IMR-90 (cell line): ENCODE measurements at regions not wholly inside any gene's neighbourhood (a gene's known extent, or its start where the extent isn't known, plus 50 kb on each side); places are given as distances from the start of the nearest gene placed in this dataset.

Experiments
- CTCF ChIP-seq: conservative IDR thresholded peaks from 2 replicates; pipeline ENCODE4 v1.5.1; 2012; ENCODE audit warnings: mild to moderate bottlenecking, low read depth, low read length, improper control_type of control experiment
- NFE2L2 ChIP-seq: fragments of 150-350 bp; IDR thresholded peaks from 2 replicates; pipeline ENCODE4 v1.6.1; 2016; ENCODE audit warnings: low read depth, mild to moderate bottlenecking, low read length
- POLR2A ChIP-seq: IDR thresholded peaks from 2 replicates; pipeline ENCODE4 v1.6.1; 2012; ENCODE audit warnings: mild to moderate bottlenecking, low read depth, low read length
- SMC3 ChIP-seq: fragments of 150-350 bp; IDR thresholded peaks from 2 replicates; pipeline ENCODE4 v1.6.1; 2016; ENCODE audit warnings: low read depth, mild to moderate bottlenecking, antibody characterized with exemption, low read length, moderate library complexity
- USF2 ChIP-seq: fragments of 150-350 bp; IDR thresholded peaks from 2 replicates; pipeline ENCODE4 v1.6.1; 2017; ENCODE audit warnings: mild to moderate bottlenecking, antibody characterized with exemption, low read length, low read depth

- TF ChIP-seq NFE2L2 (no peak), CTCF (no peak), USF2 (no peak), POLR2A (no peak), SMC3 (no peak)
These were observed 342.8 kb upstream of the KAZN start for GRCh38 chr1:14255711-14256110.
